Transverse colon (tissue), 4 donors: ENCODE measurements at regions not wholly inside any gene's neighbourhood (a gene's known extent, or its start where the extent isn't known, plus 50 kb on each side); places are given as distances from the start of the nearest gene placed in this dataset.

Source experiments
- CTCF ChIP-seq, 5 experiments: fragments of 200-600 bp in 3 of 5; fragments of 450-650 bp in 2 of 5; sonication (generic) in 3 of 5; IDR thresholded peaks; 1 replicate in 2 of 5; 2 replicates in 3 of 5; pipeline ENCODE4 v1.5.1; 2016 to 2017; ENCODE audit warnings: antibody characterized with exemption in 5 of 5, inconsistent platforms in 3 of 5, mild to moderate bottlenecking in 2 of 5, moderate library complexity in 1 of 5
- EP300 ChIP-seq: sonication (generic); formaldehyde crosslinking; IDR thresholded peaks from one replicate; pipeline ENCODE4 v1.6.1; 2017; ENCODE audit warnings: antibody characterized with exemption, low read depth
- POLR2A ChIP-seq: fragments of 450-650 bp; IDR thresholded peaks from one replicate; pipeline ENCODE4 v1.6.1; 2016; ENCODE audit warnings: antibody characterized with exemption, mild to moderate bottlenecking, moderate library complexity
- POLR2AphosphoS5 ChIP-seq, 3 donors: sonication (generic); formaldehyde crosslinking; IDR thresholded peaks; one replicate each; pipeline ENCODE4 v1.6.1; 2016; ENCODE audit warnings: antibody characterized with exemption in 3 of 3

- TF ChIP-seq POLR2A (no peak), CTCF (IDR thresholded peaks at IDR 0.05) (no peak), POLR2AphosphoS5 (IDR thresholded peaks at IDR 0.05) (no peak), EP300 (no peak)
Observed at GRCh38 chr1:119310301-119310700, 58.3 kb upstream of the HAO2 start.
